SK-N-SH treated with all-trans-retinoic acid at 6 μM for 48 hours (cell line): ENCODE measurements at regions not wholly inside any gene's neighbourhood (a gene's known extent, or its start where the extent isn't known, plus 50 kb on each side); places are given as distances from the start of the nearest gene placed in this dataset.

ENCODE experiments used
- ATAC-seq: fragments of 200-7000 bp; cut with Tn5 transposase; 3 replicates; pipeline ENCODE4 v1.9.1; 2020; ENCODE audit warnings: mild to moderate bottlenecking, moderate library complexity
- BACH2 ChIP-seq: fragments of 250-450 bp; sonication (Bioruptor Pico); IDR thresholded peaks from 2 replicates; pipeline ENCODE4 v1.9.0; 2021; ENCODE audit warnings: mild to moderate bottlenecking, borderline replicate concordance
- CREB5 ChIP-seq: fragments of 250-450 bp; sonication (Bioruptor Pico); IDR thresholded peaks from 2 replicates; pipeline ENCODE4 v1.5.1; 2020; ENCODE audit warnings: low read depth, mild to moderate bottlenecking, moderate library complexity
- OSR1 ChIP-seq: fragments of 250-450 bp; sonication (Bioruptor Pico); IDR thresholded peaks from 2 replicates; pipeline ENCODE4 v1.8.0; 2022; ENCODE audit warnings: moderate library complexity, mild to moderate bottlenecking, inconsistent platforms
- PATZ1 ChIP-seq: fragments of 250-450 bp; sonication (Bioruptor Pico); IDR thresholded peaks from 2 replicates; pipeline ENCODE4 v1.8.0; 2020; ENCODE audit warnings: mild to moderate bottlenecking, moderate library complexity, borderline replicate concordance
- RARB ChIP-seq: fragments of 250-450 bp; sonication (Bioruptor Pico); IDR thresholded peaks from 2 replicates; pipeline ENCODE4 v1.8.0; 2021; ENCODE audit warnings: mild to moderate bottlenecking, moderate library complexity
- TCF4 ChIP-seq: fragments of 250-450 bp; sonication (Bioruptor Pico); IDR thresholded peaks from 2 replicates; pipeline ENCODE4 v1.8.0; 2021; ENCODE audit warnings: mild to moderate bottlenecking, moderate library complexity, borderline replicate concordance
- ZFP3 ChIP-seq: fragments of 250-450 bp; sonication (Bioruptor Pico); IDR thresholded peaks from 2 replicates; pipeline ENCODE4 v1.5.0; 2020; ENCODE audit warnings: mild to moderate bottlenecking, moderate library complexity
- ZFP30 ChIP-seq: fragments of 450-650 bp; formaldehyde crosslinking; IDR thresholded peaks from 2 replicates; pipeline ENCODE4 v1.5.0; 2022; ENCODE audit warnings: mild to moderate bottlenecking, moderate library complexity
- ZNF565 ChIP-seq: fragments of 450-650 bp; formaldehyde crosslinking; conservative IDR thresholded peaks from 2 replicates; pipeline ENCODE4 v1.5.0; 2020; ENCODE audit warnings: low read depth, mild to moderate bottlenecking, moderate library complexity
- ZNF70 ChIP-seq: fragments of 450-650 bp; formaldehyde crosslinking; IDR thresholded peaks from 2 replicates; pipeline ENCODE4 v1.5.0; 2020; ENCODE audit warnings: mild to moderate bottlenecking, moderate library complexity
- ZNF8 ChIP-seq: fragments of 450-650 bp; formaldehyde crosslinking; IDR thresholded peaks from 2 replicates; pipeline ENCODE4 v1.5.0; 2020; ENCODE audit warnings: mild to moderate bottlenecking, moderate library complexity
- TF ChIP-seq, protein P1 (sequence below): fragments of 250-450 bp; sonication (Bioruptor Pico); IDR thresholded peaks from 2 replicates; pipeline ENCODE4 v1.8.0; 2021; ENCODE audit warnings: low read depth, mild to moderate bottlenecking, moderate library complexity, borderline replicate concordance
- TF ChIP-seq, protein P2 (sequence below): fragments of 250-450 bp; sonication (Bioruptor Pico); IDR thresholded peaks from 2 replicates; pipeline ENCODE4 v1.5.0; 2020; ENCODE audit warnings: mild to moderate bottlenecking, moderate library complexity

- ATAC-seq = no peak
- TF ChIP-seq RARB (CRISPR knock-in tag) = no peak
- TF ChIP-seq ZNF70 (CRISPR knock-in tag) = no peak
- no peak for TF ChIP-seq BACH2 (CRISPR knock-in tag)
- TF ChIP-seq ZNF565 (CRISPR knock-in tag) = no peak
- no peak for TF ChIP-seq ZFP30 (CRISPR knock-in tag)
- no peak for TF ChIP-seq ZNF8
- no peak for TF ChIP-seq TCF4 (CRISPR knock-in tag)
- TF ChIP-seq CREB5 (CRISPR knock-in tag) = no peak
- no peak for TF ChIP-seq PATZ1
- TF ChIP-seq OSR1 (CRISPR knock-in tag) = no peak
- TF ChIP-seq, protein P1, sequence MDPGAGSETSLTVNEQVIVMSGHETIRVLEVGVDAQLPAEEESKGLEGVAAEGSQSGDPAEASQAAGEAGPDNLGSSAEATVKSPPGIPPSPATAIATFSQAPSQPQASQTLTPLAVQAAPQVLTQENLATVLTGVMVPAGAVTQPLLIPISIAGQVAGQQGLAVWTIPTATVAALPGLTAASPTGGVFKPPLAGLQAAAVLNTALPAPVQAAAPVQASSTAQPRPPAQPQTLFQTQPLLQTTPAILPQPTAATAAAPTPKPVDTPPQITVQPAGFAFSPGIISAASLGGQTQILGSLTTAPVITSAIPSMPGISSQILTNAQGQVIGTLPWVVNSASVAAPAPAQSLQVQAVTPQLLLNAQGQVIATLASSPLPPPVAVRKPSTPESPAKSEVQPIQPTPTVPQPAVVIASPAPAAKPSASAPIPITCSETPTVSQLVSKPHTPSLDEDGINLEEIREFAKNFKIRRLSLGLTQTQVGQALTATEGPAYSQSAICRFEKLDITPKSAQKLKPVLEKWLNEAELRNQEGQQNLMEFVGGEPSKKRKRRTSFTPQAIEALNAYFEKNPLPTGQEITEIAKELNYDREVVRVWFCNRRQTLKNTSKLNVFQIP = no peak
- TF ChIP-seq, protein P2, sequence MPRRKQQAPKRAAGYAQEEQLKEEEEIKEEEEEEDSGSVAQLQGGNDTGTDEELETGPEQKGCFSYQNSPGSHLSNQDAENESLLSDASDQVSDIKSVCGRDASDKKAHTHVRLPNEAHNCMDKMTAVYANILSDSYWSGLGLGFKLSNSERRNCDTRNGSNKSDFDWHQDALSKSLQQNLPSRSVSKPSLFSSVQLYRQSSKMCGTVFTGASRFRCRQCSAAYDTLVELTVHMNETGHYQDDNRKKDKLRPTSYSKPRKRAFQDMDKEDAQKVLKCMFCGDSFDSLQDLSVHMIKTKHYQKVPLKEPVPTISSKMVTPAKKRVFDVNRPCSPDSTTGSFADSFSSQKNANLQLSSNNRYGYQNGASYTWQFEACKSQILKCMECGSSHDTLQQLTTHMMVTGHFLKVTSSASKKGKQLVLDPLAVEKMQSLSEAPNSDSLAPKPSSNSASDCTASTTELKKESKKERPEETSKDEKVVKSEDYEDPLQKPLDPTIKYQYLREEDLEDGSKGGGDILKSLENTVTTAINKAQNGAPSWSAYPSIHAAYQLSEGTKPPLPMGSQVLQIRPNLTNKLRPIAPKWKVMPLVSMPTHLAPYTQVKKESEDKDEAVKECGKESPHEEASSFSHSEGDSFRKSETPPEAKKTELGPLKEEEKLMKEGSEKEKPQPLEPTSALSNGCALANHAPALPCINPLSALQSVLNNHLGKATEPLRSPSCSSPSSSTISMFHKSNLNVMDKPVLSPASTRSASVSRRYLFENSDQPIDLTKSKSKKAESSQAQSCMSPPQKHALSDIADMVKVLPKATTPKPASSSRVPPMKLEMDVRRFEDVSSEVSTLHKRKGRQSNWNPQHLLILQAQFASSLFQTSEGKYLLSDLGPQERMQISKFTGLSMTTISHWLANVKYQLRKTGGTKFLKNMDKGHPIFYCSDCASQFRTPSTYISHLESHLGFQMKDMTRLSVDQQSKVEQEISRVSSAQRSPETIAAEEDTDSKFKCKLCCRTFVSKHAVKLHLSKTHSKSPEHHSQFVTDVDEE (CRISPR knock-in tag) = no peak
- TF ChIP-seq, all 23 proteins: peak for 0
Observed at GRCh38 chr6:119511024-119511423, 161.5 kb upstream of the MAN1A1 start.

DNA sequence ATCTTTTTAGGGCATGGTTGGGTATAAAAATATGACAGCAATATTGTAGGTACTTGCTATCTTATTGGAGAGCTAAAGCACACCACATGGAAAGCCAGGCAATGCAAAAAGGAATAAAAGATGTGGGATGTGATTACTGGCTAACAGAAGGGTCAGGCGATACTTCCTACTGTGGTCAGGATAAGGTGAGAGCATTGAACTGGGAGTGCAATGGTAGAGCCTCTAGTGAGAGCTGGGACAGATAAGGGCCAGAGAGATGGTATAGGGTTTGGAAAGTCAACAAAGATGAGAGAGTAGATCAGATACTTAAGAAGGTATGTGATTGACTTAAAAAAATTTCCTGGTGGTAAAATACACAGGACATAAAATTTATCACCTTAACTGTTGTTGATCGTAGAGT is 160.7 kb upstream of the MAN1A1 start:
- no peak for ATAC-seq
- TF ChIP-seq, protein P1 = no peak
- no peak for TF ChIP-seq PATZ1
- TF ChIP-seq, protein P2 (CRISPR knock-in tag) = no peak
- no peak for TF ChIP-seq ZNF8
- TF ChIP-seq ZNF565 (CRISPR knock-in tag) = no peak
- TF ChIP-seq ZFP3 = no peak
- TF ChIP-seq RARB (CRISPR knock-in tag) = no peak
- no peak for TF ChIP-seq ZFP30 (CRISPR knock-in tag)
- TF ChIP-seq CREB5 (CRISPR knock-in tag) = no peak
